ENCODE measurements at regions not wholly inside any gene's neighbourhood (a gene's known extent, or its start where the extent isn't known, plus 50 kb on each side); places are given as distances from the start of the nearest gene placed in this dataset.
"Not testable (repeated sequence)": the region's sequence is repeated elsewhere in the genome, so short reads cannot be mapped to it uniquely, and the experiment has no call there.

DNA sequence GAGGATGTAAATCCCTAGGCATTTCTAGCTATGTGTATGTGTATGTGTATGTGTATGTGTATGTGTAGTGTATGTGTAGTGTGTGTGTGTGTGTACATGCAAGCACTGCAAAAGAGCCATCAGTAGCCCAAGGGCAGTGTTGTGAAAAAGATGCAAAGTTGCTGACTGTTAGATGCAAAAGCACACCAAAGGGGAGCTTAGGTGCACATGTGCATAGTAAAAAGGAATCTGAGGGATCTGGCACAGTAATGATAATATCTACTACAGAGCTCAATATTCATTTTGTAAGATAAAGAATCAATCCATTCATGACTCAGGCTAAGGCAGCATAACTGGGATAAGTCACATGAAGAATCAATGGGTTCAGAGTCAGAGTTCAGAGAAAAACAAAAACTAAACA lies 80.2 kb downstream of the TMEM47 start:
- no peak for DNase-seq (ENCODE audit: low spot score)

DNA sequence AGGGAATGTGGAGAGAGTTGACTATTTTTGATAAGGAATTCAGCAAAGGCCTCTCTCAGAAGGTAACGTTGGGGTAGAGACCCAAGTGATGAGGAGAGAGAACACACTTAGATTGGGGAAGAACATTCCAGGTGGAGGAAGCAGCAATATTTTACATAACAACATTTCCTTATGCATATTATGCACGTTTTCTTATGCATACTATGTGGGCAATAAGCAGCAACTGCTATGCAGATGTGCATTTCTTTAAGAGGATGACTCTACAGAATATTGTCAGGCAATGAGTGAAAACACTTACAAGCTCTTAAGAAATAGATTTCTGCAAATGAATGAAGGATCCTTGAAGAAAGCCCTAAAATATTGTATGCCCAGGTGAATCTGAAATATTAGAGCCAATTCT lies 91.1 kb downstream of the TMEM47 start:
- no peak for DNase-seq (ENCODE audit: low spot score)

GRCh38 chrX:34563804-34564203 lies 93.3 kb downstream of the TMEM47 start:
- DNase-seq (ENCODE audit: low spot score): no peak

DNA sequence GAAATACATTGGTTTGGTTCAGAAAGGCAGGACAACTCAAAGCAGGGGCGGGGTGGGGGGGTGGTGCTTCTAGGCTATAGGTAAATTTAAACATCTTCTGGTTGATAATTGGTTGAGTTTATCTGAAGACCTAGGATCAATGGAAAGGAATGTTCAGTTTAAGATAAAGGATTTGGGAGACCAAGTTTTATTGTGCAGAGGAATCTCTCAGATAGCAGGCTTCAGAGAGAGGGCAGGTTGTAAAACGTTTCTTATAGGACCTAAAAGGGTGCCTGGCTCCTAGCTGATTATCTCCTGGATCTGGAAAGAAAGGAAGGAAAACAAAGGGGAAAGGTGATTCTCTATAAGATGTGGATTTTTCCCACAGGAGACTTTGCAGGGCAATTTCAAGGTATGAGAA lies 94.0 kb downstream of the TMEM47 start:
- no peak for DNase-seq (ENCODE audit: low spot score)

DNA sequence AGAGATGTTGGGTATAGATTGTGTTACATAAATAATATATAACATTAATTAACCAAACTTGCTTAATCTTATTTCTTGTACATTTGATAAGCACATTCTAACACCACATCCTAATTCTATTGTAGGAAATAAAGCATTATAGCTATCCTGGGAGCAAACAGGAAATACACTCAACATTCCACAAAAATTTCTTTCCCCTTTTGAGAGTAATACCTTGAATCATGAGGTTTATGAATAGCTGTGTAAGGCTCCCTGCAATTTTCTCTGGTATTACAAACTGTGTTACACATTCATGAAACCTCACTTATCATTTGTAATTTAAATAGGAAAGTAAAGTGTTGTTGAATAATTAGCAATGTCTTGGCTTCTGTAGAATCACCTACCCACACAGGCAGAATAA lies 95.1 kb downstream of the TMEM47 start:
- no peak for DNase-seq (ENCODE audit: low spot score)

- no peak for DNase-seq (ENCODE audit: low spot score)
Measured at GRCh38 chrX:34560180-34560579, 96.9 kb downstream of the TMEM47 start.

- no peak for DNase-seq (ENCODE audit: low spot score)
Measured at GRCh38 chrX:34559325-34559724, 97.8 kb downstream of the TMEM47 start.

DNA sequence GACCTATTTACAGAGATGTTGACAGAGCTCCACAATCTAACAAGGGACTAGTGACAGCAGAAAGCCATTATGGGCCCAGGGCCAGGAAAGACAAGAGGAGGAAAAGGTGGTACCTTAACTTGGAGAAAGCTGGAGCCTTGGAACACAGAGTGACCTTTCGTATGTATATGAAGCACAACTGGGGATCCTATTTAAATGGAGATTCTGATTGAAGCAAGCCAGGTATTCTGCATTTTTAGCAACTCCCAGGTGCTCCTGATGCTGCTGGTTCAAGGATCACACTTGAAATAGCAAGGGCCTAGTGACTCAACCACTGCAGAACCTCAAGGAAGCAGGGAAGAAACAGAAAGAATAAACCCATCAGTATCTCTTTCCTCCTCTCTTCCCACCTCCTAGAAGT lies 99.4 kb downstream of the TMEM47 start:
- no peak for DNase-seq (ENCODE audit: low spot score)

GRCh38 chrX:34555481-34555880 lies 101.6 kb downstream of the TMEM47 start:
- no peak for DNase-seq (ENCODE audit: low spot score)

- DNase-seq (ENCODE audit: low spot score): no peak
Measured at GRCh38 chrX:34546366-34546765, 110.7 kb downstream of the TMEM47 start.

GRCh38 chrX:34528081-34528480 lies 129.0 kb downstream of the TMEM47 start:
- DNase-seq (ENCODE audit: low spot score): no peak

DNA sequence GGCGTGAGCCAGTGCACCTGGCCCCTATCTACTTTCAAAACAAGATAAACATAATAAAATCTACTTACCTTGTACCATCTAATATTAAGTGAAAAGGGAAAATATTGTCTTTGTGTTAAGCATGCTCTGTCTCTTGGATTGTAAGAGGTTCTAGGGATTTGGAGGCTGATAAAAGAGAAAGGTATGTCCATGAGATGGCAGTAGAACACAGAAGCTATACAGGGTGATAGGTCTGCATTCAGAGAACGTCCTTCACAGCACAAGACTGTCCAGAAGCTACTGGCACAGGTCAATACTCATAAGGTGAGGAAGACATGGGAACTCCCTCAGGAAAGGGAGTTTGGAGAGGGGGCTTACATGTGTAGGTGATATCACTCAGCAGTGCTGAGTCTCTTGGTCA lies 135.5 kb downstream of the TMEM47 start:
- no peak for DNase-seq (ENCODE audit: low spot score)

DNA sequence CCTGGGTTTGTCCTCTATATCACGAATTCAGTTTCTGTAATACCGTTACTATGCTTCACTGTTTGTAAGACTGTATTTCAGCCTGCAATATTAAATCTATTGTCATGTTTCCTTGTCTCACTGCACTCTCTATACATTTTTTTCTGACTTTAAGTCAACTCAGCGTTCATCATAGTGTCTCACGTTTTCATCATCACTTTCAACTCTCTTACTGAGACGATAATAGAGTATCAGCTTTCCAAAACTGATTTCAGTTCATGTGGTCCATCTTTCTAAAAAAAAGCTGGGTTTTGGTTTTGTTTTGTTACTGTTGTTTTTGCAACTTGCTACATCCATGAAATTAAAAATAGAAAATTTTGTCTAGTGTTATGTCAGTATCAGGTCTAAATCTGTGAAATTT lies 147.7 kb downstream of the TMEM47 start:
- DNase-seq (ENCODE audit: low spot score): no peak

DNA sequence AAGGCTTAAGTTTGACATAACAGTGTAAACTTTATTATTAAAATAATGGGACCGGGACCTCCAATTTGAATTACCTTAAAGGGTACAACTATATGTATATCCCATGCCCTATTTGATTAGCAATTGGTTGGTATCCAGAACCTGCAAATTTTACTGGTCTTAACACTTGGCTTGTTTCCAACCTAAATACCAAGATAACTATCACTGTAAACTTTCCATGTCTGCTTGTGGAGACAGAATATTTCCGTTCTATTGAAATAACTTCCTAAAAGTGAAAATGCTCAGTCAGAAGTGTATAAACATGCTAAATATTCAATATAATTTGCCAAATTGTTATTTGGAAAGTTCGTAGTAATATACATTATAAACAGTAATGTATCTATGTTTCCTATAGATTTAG lies 154.0 kb downstream of the TMEM47 start:
- no peak for DNase-seq (ENCODE audit: low spot score)

- DNase-seq (ENCODE audit: low spot score): no peak
Measured at GRCh38 chrX:34493086-34493485, 164.0 kb downstream of the TMEM47 start.

DNA sequence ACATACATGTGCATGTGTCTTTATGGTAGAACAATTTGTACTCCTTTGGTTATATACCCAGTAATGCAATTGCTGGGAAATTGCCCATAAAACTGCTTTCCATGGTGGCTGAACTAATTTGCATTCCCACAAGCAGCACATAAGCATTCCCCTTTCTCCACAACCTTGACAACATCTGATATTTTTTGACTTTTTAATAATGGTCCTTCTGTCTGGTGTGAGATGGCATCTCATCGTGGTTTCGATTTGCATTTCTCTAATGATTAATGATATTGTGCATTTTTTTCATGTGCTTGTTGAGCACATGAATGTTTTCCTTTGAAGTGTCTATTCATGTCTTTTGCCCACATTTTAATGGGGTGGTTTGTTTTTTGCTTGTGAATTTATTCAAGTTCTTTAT lies 166.0 kb downstream of the TMEM47 start:
- DNase-seq (ENCODE audit: low spot score): no peak

DNA sequence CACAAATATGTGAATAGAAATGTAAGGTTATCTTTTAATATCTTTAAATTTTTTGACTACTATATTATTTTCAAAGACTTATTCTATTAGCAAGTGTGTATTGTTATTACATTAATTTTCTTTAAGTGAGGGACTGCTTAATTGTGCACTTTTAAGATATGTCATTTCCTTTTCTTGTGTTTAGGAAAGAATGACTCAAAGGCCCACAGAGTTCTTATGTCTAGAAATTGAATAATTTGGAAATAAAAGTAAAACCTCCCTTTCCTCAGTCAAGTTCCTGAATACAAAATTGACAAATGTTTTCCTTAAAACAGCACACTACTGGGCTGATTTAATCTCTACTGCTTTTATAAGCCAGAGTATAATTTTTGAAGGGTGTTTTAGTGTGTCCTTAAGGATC lies 169.7 kb downstream of the TMEM47 start:
- DNase-seq (ENCODE audit: low spot score): no peak

DNA sequence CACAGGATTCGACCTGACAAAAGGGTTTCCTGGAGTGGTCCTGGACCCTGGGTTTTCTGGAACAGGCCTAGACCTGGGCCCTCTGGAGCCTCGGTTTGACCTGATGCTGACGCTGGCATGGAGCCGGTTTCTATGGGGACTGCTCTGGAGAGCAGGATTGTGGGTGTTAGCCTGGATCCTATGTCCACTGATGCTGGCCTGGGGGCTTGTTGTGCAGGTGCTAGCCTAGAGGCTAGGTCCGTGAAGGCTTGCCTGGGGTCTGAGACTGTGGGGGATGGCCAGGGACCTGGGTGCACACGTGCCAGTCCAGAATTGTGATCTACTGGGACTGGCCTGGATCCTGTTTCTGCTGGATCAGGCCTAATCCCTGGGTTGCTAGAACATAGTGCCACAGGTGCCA lies 173.1 kb downstream of the TMEM47 start:
- DNase-seq (ENCODE audit: low spot score): no peak

- no peak for DNase-seq (ENCODE audit: low spot score)
Measured at GRCh38 chrX:34470507-34470906, 186.6 kb downstream of the TMEM47 start.

DNA sequence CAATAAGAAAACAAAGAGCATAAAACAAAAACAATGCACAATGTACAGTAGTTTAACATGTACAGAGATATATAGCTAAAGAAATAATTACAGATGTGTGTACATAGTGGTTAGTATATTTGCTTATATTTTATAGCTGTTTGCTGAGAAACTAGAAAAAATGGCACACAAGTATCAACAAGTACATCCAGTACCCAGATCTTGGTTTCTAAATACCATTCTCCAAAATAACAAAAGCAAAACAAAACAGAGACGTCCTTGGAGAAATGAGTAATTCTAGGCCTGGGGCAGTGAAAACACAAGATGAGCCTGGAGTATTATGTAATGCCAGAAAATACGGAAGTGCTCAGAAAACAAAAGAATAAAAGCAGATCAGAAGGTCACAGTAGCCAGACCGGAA lies 189.6 kb downstream of the TMEM47 start:
- no peak for DNase-seq (ENCODE audit: low spot score)

DNA sequence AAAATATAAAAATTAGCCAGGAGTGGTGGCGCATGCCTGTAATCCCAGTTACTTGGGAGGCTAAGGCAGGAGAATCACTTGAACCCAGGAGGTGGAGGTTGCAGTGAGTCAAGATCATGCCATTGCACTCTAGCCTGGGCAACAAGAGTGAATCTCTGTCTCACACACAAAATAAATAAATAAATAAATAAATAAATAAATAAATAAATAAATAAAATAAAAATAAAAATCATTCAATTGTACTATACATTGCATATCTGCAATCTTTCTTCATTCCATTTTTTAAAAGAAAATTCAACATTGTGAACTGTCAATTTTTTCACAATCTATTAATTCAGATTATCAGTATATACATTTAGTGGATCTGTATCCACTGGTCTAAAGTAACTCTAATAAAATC lies 193.9 kb downstream of the TMEM47 start:
- not testable (repeated sequence) for DNase-seq (ENCODE audit: low spot score)

GRCh38 chrX:34457850-34458249 lies 199.2 kb downstream of the TMEM47 start:
- not testable (repeated sequence) for DNase-seq (ENCODE audit: low spot score)

DNA sequence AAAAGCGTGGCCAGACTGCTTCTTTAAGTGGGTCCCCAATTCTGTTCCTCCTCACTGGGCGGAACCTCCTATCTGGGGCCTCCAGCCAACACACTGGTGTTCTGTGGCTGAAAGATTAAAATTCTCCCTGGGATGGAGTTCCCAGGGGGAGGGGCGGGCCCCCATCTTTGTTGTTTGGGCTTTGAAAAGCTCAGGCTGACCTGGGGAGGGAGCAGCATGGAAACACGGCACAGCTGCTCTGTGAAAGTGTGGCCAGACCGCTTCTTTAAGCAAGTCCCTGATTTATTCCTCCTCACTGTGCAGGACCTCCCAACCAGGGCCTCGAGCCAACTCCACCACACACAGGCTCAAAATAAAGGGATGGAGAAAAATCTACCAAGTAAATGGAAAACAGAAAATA lies 219.5 kb downstream of the TMEM47 start:
- no peak for DNase-seq (ENCODE audit: low spot score)

DNA sequence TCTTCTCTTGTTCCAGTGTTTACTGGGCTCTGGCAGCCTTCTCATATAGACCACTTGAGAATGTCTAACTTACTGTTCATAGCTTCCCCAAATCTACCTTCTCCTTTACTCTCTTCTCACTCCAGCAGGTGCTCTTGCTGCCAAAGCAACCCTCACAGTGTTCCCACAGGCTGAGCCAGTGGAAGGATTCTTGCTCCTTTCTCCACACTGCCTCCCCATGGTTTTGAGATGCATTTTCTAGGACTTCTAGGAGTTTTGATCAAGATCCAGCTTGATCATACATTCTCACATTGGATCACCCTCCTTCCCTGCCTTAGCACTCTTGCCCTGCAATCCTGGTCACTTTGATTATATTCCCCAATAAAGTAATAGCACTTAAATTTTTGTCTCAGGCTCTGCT lies 230.8 kb downstream of the TMEM47 start:
- DNase-seq (ENCODE audit: low spot score): no peak

DNA sequence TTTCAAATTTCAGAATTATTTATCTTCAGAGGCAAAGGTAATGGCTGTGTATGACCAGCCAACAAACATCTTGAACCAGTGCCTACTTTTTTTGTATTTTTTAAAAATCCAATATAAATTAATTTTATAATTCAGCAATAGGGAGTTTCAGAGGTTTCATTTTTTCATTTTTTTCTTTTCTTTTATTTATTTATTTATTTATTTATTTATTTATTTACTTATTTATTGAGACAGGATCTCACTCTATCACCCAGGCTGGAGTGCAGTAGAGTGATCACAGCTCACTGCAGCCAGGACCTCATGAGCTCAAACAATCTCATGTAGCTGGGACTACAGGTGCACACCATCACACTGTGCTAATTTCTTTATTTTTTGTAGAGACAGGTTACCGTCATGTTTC lies 250.5 kb downstream of the TMEM47 start:
- DNase-seq (ENCODE audit: low spot score): no peak
